HUES6 (cell line): ENCODE measurements at regions not wholly inside any gene's neighbourhood (a gene's known extent, or its start where the extent isn't known, plus 50 kb on each side); places are given as distances from the start of the nearest gene placed in this dataset.

Experiments
- H3K27ac ChIP-seq: 2 replicates; pipeline ENCODE4 v1.7.0; 2013; ENCODE audit warnings: low read depth, mild to moderate bottlenecking, low read length, inconsistent platforms
- H3K27me3 ChIP-seq: 2 replicates; pipeline ENCODE4 v1.6.1; 2013; ENCODE audit warnings: low read length; ENCODE audit not compliant: control insufficient read depth, insufficient read depth
- H3K36me3 ChIP-seq: 2 replicates; pipeline ENCODE4 v1.6.1; 2013; ENCODE audit warnings: low read length; ENCODE audit not compliant: control insufficient read depth, insufficient read depth
- H3K4me1 ChIP-seq: 2 replicates; pipeline ENCODE4 v1.6.1; 2013; ENCODE audit warnings: low read length; ENCODE audit not compliant: control insufficient read depth, insufficient read depth
- H3K4me3 ChIP-seq: 2 replicates; pipeline ENCODE4 v1.5.1; 2013; ENCODE audit warnings: low read depth, low read length
- H3K9ac ChIP-seq: one replicate; pipeline ENCODE4 v1.6.1; 2013; ENCODE audit warnings: mild to moderate bottlenecking, low read length
- H3K9me3 ChIP-seq: 2 replicates; pipeline ENCODE4 v1.6.1; 2013; ENCODE audit warnings: low read depth, low read length; ENCODE audit not compliant: control insufficient read depth, insufficient read depth

DNA sequence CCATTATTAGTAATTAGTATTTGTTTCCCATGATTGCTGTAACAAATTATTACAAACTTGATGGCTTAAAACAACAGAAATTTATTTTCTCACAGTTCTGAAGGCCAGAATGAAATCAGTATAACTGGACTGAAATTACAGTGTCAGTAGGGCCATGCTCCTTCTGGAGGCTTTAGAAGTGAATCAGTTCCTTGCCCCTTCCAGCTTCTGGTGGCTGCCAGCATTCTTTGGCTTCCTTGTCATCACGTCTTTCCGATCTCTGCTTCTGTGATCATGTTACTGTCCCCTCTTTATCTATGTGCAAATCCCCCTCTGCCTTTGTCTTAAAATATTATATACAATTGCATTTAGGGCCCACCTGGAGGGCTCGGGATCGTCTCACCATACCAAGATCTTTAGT lies 92.0 kb downstream of the FOXB1 start:
- H3K9me3 ChIP-seq, result peaks cover 17% of the 10 kb centered on the region
- H3K4me3 ChIP-seq, result no peak overlapping the region
- H3K27ac ChIP-seq, result no peak overlapping the region
- no peaks in the 10 kb centered on the region for H3K36me3 ChIP-seq
- H3K27me3 ChIP-seq, result no peaks in the 10 kb centered on the region
- no peaks in the 10 kb centered on the region for H3K4me1 ChIP-seq
- H3K9ac ChIP-seq, result no peak overlapping the region

DNA sequence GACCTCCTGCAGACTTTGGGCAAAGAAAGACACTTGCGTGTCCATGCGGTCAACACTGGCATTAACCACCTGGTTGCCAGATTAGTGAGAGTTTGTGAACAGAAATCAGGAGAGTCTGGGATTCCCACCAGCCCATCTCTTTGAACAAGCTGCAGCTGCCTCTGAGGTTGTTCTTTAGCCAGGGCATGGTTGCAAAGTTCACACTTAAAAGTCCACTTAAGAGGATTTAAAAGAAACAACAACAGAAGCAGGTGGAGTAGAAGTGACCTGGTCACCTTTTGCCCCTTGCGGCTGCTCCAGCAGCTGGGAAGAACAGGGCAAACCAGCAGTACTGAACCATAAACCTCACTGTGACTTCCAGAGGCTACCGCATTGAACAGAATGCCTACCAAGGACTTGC lies 97.3 kb downstream of the FOXB1 start:
- no peak overlapping the region for H3K9ac ChIP-seq
- H3K36me3 ChIP-seq, result no peaks in the 10 kb centered on the region
- H3K9me3 ChIP-seq, result peaks cover 21% of the 10 kb centered on the region
- H3K4me1 ChIP-seq, result no peaks in the 10 kb centered on the region
- H3K27me3 ChIP-seq, result no peaks in the 10 kb centered on the region
- no peak overlapping the region for H3K27ac ChIP-seq
- H3K4me3 ChIP-seq, result no peak overlapping the region

DNA sequence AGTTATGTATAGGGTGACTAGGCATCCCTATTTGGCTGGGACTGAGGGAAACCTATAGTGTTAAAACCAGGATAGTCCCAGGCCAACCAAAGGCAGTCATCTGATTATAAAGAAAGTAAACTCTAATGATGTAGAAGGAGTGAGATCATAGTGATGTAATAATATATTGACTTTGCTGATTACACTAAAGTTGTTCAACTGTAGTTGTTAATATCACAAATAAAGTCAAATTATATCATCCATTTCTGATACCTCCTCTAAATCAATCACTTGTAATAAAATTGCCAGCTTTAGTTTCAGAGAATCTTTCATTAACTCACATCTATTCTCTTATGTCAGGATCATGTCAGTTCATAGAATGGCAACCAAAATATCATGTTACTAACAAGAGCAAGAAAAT lies 98.6 kb downstream of the FOXB1 start:
- H3K4me1 ChIP-seq, result no peaks in the 10 kb centered on the region
- H3K27me3 ChIP-seq, result no peaks in the 10 kb centered on the region
- no peak overlapping the region for H3K27ac ChIP-seq
- no peaks in the 10 kb centered on the region for H3K36me3 ChIP-seq
- no peak overlapping the region for H3K9ac ChIP-seq
- peaks cover 20% of the 10 kb centered on the region; the same call in 1 of the 2 replicates for H3K9me3 ChIP-seq
- H3K4me3 ChIP-seq, result no peak overlapping the region

DNA sequence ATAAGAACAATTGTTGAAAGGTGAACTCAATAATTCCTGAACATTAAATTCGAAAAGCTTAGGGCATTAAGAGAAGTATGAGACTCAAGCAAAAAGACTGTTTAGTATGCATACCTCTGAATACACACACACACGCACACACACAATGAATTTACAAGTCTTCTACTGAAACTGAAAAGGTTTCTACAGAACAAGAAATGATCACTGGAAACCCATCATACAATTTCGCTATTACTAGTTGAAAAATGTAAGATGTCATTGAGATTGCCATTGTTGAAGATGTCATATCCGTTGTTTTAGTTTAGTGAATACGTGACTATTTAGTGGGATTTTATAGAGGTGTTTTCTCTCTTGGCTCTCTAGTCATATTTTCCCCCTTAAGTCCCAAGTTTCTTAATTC lies 106.8 kb downstream of the FOXB1 start:
- H3K9ac ChIP-seq, result no peak overlapping the region
- H3K27me3 ChIP-seq, result no peaks in the 10 kb centered on the region
- H3K4me1 ChIP-seq, result peaks cover 8% of the 10 kb centered on the region
- H3K4me3 ChIP-seq, result no peak overlapping the region
- peaks cover 15% of the 10 kb centered on the region; the same call in 1 of the 2 replicates for H3K9me3 ChIP-seq
- H3K27ac ChIP-seq, result no peak overlapping the region
- no peaks in the 10 kb centered on the region for H3K36me3 ChIP-seq

DNA sequence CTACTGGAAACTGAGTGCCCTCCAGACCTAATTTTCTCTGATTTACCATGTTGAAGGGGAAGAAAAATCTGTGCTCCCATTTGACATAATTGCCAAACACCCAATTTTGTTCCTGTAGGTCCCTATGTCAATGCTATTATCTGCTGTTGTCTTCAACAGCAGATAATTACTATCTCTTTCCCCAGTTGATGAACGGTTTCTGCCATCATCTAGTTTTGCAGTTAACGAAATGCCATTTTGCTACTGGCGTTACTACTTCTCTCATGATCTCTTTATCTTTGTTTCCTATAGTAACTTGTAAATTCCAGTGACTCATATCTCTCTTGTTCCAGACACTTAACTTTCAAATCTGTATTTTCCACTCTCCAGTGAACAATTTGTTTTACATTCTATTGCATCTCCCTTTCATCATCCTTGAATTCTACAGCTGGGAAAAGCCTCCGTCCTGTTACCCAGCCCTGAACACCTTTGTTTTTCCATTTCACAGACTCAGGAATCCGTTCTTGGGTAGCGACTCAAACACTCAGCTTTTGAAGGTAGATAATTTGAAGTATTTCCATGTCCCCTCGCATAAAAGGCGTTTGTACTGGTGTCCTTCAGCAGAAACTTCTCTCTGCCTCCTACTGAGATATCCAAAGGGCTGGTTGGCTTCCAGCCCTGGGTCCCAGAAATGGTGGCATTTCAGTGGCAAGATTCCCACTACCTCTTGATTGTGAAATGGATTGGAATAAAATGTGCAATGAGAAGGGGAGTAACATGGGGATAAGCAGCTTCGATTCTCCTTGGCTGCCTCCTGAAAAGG lies 111.7 kb downstream of the FOXB1 start:
- Histone ChIP-seq H3K27ac (no peak overlapping the region), H3K4me1 (peaks cover 56% of the 10 kb centered on the region), H3K4me3 (no peak overlapping the region; the same call in 1 of the 2 replicates)

DNA sequence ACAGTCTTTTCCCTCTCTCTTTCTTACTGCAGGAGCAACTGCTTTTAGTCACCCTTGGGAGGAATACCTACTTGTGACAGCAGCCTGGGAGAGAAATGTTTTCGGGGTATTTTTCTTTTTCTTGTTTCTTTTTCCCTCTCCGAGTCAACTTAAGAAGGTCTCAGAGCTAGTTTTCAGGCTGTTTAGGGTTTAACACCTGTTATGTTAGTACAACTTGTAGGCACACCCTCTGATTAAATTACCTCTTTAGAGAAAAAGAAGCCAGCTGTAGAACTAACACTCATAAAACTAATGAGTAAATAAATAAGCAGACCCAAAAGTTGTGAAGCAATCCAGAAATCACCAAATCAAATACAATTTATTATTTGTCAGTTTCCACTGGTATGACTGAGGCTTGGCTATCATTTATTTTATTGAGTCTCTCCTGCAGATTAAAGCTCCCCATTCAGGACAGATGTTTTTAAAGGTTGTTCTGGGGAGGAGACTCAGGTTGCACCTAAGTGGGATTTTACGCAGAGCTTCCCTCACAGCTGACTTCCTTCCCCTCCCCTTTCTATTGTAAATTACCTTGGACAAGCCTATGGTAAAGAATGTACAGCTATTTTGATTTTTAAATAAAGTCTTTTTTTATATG lies 112.5 kb downstream of the FOXB1 start:
- H3K27ac ChIP-seq, result no peak overlapping the region
- H3K9me3 ChIP-seq, result no peaks in the 10 kb centered on the region
- H3K4me1 ChIP-seq, result peaks cover 63% of the 10 kb centered on the region
- H3K27me3 ChIP-seq, result peaks cover 2% of the 10 kb centered on the region
- no peaks in the 10 kb centered on the region for H3K36me3 ChIP-seq
- H3K4me3 ChIP-seq, result peak overlapping the region; percentile 2; the same call in 1 of the 2 replicates
- H3K9ac ChIP-seq, result no peak overlapping the region

More for the DNA sequence above, 111.7 kb downstream of the FOXB1 start:
- no peaks in the 10 kb centered on the region; the same call in 1 of the 2 replicates for H3K27me3 ChIP-seq
- no peak overlapping the region for H3K9ac ChIP-seq
- H3K9me3 ChIP-seq, result no peaks in the 10 kb centered on the region
- no peaks in the 10 kb centered on the region for H3K36me3 ChIP-seq

DNA sequence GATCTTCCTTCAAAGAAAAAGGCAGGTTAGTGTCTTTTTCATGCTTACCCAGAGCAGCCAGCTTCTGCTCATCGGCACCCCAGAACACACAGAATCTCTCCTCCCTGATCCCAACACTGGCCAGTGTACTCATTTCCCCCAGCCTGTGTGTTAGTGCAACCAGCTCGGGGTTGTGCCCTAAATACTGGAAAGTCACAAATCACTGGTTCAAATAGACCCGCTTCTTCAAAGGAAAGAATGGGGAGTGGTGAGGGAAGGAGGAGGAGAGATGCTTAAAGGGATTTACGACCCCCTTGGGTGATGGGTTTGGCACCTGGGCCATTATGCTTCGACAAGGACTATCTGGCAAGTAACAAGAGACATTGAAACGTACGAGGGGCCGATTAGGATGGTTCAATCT lies 114.0 kb downstream of the FOXB1 start:
- Histone ChIP-seq H3K27ac (peak overlapping the region; percentile 73; the same call in 1 of the 2 replicates), H3K27me3 (peaks cover 14% of the 10 kb centered on the region), H3K9ac (peak overlapping the region; percentile 62), H3K4me1 (peaks cover 71% of the 10 kb centered on the region), H3K9me3 (no peaks in the 10 kb centered on the region), H3K4me3 (peak overlapping the region; percentile 52), H3K36me3 (no peaks in the 10 kb centered on the region)

DNA sequence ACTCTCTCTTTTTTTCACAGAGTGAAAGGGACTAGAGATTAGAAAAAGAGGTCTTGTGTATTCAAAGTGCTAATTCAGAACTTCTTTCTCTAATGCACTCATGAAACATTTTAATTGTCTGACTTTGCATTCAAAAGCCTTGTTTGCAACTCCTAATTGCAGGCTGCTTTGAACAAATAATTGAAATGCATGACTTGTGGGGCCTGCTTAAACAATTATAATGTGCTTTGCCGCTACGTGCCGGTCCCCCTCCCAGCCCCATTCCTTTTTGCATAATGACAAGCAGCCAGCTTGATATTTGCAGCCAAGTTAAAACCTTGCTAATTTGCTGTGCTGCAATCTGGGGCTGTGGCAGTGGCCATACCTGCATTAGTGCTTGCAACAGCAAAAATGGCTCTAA lies 114.5 kb downstream of the FOXB1 start:
- H3K4me1 ChIP-seq, result peaks cover 71% of the 10 kb centered on the region
- peak overlapping the region; percentile 52 for H3K4me3 ChIP-seq
- no peaks in the 10 kb centered on the region for H3K9me3 ChIP-seq
- peaks cover 14% of the 10 kb centered on the region for H3K27me3 ChIP-seq
- H3K9ac ChIP-seq, result peak overlapping the region; percentile 62
- peak overlapping the region; percentile 73; the same call in 1 of the 2 replicates for H3K27ac ChIP-seq
- H3K36me3 ChIP-seq, result no peaks in the 10 kb centered on the region

DNA sequence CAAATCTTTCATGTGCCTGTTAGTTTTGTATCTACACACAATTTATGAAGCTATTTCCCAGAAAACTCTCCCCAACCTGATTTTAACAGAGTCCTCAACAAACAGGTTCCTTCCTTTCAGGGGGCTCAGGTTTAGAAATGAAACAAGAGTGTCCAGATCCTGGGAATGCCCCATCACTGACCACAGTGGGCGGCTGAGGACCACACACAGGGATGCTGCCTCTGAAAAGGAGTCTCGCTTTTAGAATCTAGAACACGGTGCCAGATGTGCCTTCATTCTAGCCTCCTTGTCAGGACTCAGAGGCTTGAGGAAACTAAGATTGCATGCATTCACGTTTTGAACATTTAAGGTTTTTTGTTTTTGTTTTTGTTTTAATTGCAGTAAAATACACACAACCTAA lies 115.0 kb downstream of the FOXB1 start:
- H3K27me3 ChIP-seq, result peaks cover 14% of the 10 kb centered on the region
- peak overlapping the region; percentile 62 for H3K9ac ChIP-seq
- no peaks in the 10 kb centered on the region for H3K36me3 ChIP-seq
- H3K9me3 ChIP-seq, result no peaks in the 10 kb centered on the region
- peaks cover 71% of the 10 kb centered on the region for H3K4me1 ChIP-seq
- peak overlapping the region; percentile 52 for H3K4me3 ChIP-seq
- H3K27ac ChIP-seq, result peak overlapping the region; percentile 73; the same call in 1 of the 2 replicates

DNA sequence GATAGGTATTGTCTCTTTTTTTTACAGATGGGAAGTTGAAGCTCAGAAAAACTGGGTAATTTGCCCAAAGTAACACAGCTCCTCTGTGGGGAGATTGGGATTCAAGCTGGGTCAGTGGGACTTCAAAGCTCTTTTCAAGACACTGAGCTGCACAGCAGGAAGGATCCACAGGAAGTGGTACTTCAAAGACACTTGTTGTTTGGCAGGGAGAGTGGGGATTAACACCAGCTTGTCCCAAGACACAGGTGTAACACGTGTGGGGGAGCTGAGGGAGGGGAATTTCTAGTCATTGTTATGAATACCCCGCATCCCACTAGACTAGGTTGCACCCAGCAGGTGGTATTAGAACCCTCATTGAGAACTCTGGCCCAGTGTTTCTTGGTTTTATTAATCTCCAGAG lies 116.0 kb downstream of the FOXB1 start:
- H3K9me3 ChIP-seq, result no peaks in the 10 kb centered on the region
- H3K4me3 ChIP-seq, result peak overlapping the region; percentile 13; the same call in 1 of the 2 replicates
- peaks cover 71% of the 10 kb centered on the region for H3K4me1 ChIP-seq
- no peak overlapping the region for H3K9ac ChIP-seq
- 0 out of 2 replicates have a peak overlapping the region, but pooled peaks have one; percentile 7 for H3K27ac ChIP-seq
- H3K27me3 ChIP-seq, result peaks cover 14% of the 10 kb centered on the region
- no peaks in the 10 kb centered on the region for H3K36me3 ChIP-seq

DNA sequence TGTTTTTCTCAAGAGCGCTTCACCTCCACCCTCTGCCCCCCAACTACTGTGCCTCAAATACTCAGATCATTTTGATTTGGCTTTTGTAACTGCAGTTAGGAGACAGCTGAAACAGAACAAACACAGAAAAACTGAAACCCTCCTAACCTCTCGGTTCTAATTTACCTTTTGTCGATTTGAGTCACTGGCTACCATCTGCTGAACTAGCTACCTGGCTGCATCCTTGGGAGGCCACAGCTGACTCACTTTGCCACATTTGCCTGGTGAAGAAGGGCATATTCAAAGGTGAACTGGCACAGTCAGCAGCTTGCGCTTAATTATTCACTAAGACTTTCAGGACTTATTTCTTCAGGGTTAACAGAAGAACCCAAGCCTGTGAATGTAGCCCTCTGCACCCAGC lies 117.7 kb downstream of the FOXB1 start:
- no peak overlapping the region for H3K9ac ChIP-seq

More for the DNA sequence above, 117.7 kb downstream of the FOXB1 start:
- Histone ChIP-seq H3K9me3 (no peaks in the 10 kb centered on the region), H3K4me3 (no peak overlapping the region), H3K27ac (no peak overlapping the region), H3K4me1 (peaks cover 54% of the 10 kb centered on the region), H3K27me3 (peaks cover 17% of the 10 kb centered on the region), H3K36me3 (no peaks in the 10 kb centered on the region)
